Calu3 (cell line): ENCODE measurements at regions not wholly inside any gene's neighbourhood (a gene's known extent, or its start where the extent isn't known, plus 50 kb on each side); places are given as distances from the start of the nearest gene placed in this dataset.

Experiments used
- BruUV-seq: library from RNA; stranded (reverse); fragments of 400-500 nt; replicated peaks from 2 replicates; lab custom pipeline; 2021; lab: Mats Ljungman, UMichigan
- CTCF ChIA-PET: fragments of 300-600 bp; sonication (Branson Sonifier 250); formaldehyde crosslinking; loops from one replicate; lab custom pipeline; 2022; ENCODE audit warnings: antibody characterized with exemption; lab: Charles Lee
- DNase-seq: peaks from one replicate; pipeline ENCODE4 v3.0.0; 2022
- H3K27ac Mint-ChIP-seq: one replicate; pipeline ENCODE4 v1.8.0; 2022; ENCODE audit warnings: mixed read lengths; ENCODE audit not compliant: unreplicated experiment
- H3K27me3 Mint-ChIP-seq: one replicate; pipeline ENCODE4 v1.8.0; 2022; ENCODE audit warnings: mixed read lengths; ENCODE audit not compliant: unreplicated experiment
- H3K36me3 Mint-ChIP-seq: one replicate; pipeline ENCODE4 v1.8.0; 2022; ENCODE audit warnings: mild to moderate bottlenecking, moderate library complexity, mixed read lengths; ENCODE audit not compliant: insufficient read depth, unreplicated experiment
- H3K4me1 Mint-ChIP-seq: one replicate; pipeline ENCODE4 v1.8.0; 2022; ENCODE audit warnings: mild to moderate bottlenecking, low read depth, mixed read lengths; ENCODE audit not compliant: unreplicated experiment
- H3K4me3 Mint-ChIP-seq: one replicate; pipeline ENCODE4 v1.8.0; 2022; ENCODE audit warnings: mild to moderate bottlenecking, low read depth, moderate library complexity, mixed read lengths; ENCODE audit not compliant: unreplicated experiment
- H3K9me3 Mint-ChIP-seq: one replicate; pipeline ENCODE4 v1.8.0; 2022; ENCODE audit warnings: low read depth, mixed read lengths; ENCODE audit not compliant: unreplicated experiment
- intact Hi-C: fragments of 100-400 bp; cut with micrococcal nuclease; formaldehyde crosslinking; loops from one replicate; pipeline ENCODE4 v1.10.0; 2022; ENCODE audit not compliant: unreplicated experiment
- TF ChIP-seq, protein P1 (sequence below): fragments of 200-600 bp; IDR thresholded peaks from one replicate; pipeline ENCODE4 v1.8.0; 2022; ENCODE audit warnings: antibody characterized with exemption; ENCODE audit not compliant: unreplicated experiment

DNA sequence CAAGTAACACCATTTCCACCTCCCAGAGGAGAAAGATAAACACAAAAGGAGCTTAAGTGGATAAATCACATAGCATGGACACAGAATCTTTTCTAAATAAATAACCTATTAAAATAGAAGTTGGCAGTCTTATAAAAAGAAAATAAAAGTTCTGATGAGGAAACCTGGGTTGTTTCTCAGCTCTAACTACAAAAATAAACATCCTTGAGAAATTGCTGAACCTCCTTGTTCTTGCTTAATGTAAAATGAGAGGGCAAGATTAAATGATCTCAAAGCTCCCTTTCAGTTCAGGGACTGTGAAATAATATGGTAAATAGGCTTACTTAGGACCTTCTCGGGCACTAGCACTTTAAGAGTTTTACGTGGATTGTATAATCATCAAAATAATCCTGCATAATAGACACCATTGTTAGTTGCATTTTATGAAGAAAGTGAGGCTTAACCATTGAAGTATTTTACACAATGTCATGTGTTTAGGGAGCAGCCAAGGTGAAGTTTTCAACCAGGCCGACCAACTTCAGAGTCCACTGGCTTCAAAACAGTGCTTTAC lies 214.0 kb upstream of the NOVA1 start:
- intact Hi-C loops = no loop called here
- BruUV-seq = no TSS peak
- H3K4me3 Mint-ChIP-seq = no peak overlapping the region
- H3K27ac Mint-ChIP-seq = no peak overlapping the region
- CTCF ChIA-PET = no interaction called here
- H3K4me1 Mint-ChIP-seq = no peaks in the 10 kb centered on the region
- H3K27me3 Mint-ChIP-seq = no peaks in the 10 kb centered on the region
- TF ChIP-seq, protein P1, sequence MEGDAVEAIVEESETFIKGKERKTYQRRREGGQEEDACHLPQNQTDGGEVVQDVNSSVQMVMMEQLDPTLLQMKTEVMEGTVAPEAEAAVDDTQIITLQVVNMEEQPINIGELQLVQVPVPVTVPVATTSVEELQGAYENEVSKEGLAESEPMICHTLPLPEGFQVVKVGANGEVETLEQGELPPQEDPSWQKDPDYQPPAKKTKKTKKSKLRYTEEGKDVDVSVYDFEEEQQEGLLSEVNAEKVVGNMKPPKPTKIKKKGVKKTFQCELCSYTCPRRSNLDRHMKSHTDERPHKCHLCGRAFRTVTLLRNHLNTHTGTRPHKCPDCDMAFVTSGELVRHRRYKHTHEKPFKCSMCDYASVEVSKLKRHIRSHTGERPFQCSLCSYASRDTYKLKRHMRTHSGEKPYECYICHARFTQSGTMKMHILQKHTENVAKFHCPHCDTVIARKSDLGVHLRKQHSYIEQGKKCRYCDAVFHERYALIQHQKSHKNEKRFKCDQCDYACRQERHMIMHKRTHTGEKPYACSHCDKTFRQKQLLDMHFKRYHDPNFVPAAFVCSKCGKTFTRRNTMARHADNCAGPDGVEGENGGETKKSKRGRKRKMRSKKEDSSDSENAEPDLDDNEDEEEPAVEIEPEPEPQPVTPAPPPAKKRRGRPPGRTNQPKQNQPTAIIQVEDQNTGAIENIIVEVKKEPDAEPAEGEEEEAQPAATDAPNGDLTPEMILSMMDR = no peak
- H3K36me3 Mint-ChIP-seq = no peaks in the 10 kb centered on the region
- peaks cover 3% of the 10 kb centered on the region for H3K9me3 Mint-ChIP-seq
- DNase-seq = no peak

DNA sequence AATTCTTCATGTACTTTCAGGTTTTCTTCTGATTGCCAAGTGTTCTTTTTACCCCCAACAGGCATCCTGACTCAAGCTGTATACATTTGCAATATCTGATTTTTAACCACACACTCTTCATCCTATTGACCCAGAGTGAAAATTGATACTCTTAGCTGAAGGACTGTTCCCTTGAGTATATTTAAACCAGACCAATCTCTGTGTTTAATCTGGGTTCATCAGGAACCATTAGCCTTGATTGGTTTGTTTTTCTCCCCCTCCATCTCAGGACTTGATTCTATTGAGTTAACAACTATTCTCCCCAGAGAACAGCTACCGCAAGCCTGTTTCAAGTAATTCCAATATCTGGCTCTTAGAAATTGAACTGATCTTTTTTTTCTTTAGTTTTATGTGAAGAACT lies 222.3 kb upstream of the NOVA1 start:
- intact Hi-C loops = no loop called here

DNA sequence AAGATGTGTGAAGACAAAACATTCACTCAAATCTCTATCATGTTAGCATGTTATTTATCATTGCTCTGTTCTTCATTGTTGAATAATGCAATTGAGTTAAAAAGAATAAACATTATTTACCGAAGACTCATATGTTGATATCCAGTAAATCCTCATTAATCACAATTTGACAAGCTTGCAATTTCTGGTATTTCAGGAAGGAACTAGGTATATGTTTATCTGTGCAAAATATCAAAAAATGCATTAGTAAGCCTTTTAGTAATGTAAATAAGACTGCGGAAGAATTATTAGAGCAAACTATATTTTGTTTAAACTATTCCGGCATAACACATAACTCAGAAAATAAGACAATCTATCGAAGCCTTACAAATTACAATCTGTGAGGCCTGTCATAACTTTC lies 222.7 kb upstream of the NOVA1 start:
- H3K4me1 Mint-ChIP-seq = no peaks in the 10 kb centered on the region
- no TSS peak for BruUV-seq
- H3K36me3 Mint-ChIP-seq = no peaks in the 10 kb centered on the region
- no peaks in the 10 kb centered on the region for H3K27me3 Mint-ChIP-seq
- DNase-seq = no peak
- TF ChIP-seq, protein P1 = no peak
- peaks cover 9% of the 10 kb centered on the region for H3K9me3 Mint-ChIP-seq
- CTCF ChIA-PET = no interaction called here
- H3K27ac Mint-ChIP-seq = no peak overlapping the region
- intact Hi-C loops = no loop called here
- no peak overlapping the region for H3K4me3 Mint-ChIP-seq

More for the DNA sequence above, 222.3 kb upstream of the NOVA1 start:
- no peak overlapping the region for H3K4me3 Mint-ChIP-seq
- no TSS peak for BruUV-seq
- no peak overlapping the region for H3K27ac Mint-ChIP-seq
- H3K9me3 Mint-ChIP-seq = peaks cover 9% of the 10 kb centered on the region
- TF ChIP-seq, protein P1 = no peak
- H3K36me3 Mint-ChIP-seq = no peaks in the 10 kb centered on the region
- CTCF ChIA-PET = no interaction called here
- DNase-seq = no peak
- H3K4me1 Mint-ChIP-seq = no peaks in the 10 kb centered on the region
- no peaks in the 10 kb centered on the region for H3K27me3 Mint-ChIP-seq

DNA sequence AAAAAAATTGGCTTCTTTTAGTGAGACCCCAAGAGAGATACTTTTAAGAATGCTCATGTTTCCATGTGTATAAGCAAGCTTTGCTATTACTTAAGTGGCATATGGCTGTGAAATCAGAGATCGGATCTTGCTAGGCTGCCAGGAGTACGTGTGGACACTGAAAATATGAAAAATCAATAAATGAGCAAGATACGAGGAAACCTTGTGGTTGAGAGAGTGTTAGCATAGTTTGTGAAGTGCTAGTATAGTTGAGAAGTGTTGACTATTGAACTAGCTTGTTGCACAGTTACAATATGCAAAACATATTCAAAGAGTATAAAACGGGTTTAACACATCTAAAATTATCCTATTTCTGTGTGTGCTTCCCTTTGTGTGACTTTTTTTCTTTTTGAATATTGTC lies 230.9 kb upstream of the NOVA1 start:
- H3K4me3 Mint-ChIP-seq = no peak overlapping the region
- no TSS peak for BruUV-seq
- intact Hi-C loops = no loop called here
- no peak overlapping the region for H3K27ac Mint-ChIP-seq
- no peak for DNase-seq
- H3K4me1 Mint-ChIP-seq = no peaks in the 10 kb centered on the region
- no peaks in the 10 kb centered on the region for H3K36me3 Mint-ChIP-seq
- CTCF ChIA-PET = no interaction called here
- no peaks in the 10 kb centered on the region for H3K27me3 Mint-ChIP-seq
- TF ChIP-seq, protein P1 = no peak
- peaks cover 2% of the 10 kb centered on the region for H3K9me3 Mint-ChIP-seq
